Body of pancreas (tissue), 4 donors: ENCODE measurements at regions not wholly inside any gene's neighbourhood (a gene's known extent, or its start where the extent isn't known, plus 50 kb on each side); places are given as distances from the start of the nearest gene placed in this dataset.

ENCODE experiments used
- ATAC-seq: fragments of 150-250 bp; one replicate; pipeline ENCODE4 v1.9.1; 2016
- DNase-seq, 4 donors: peaks; one replicate each; pipeline ENCODE4 v3.0.0-alpha.2; 2019
- H3K27ac ChIP-seq, 4 donors: fragments of 200-600 bp; sonication (generic); 1 replicate in 3 of 4; 2 replicates in 1 of 4; pipeline versions ENCODE4 v1.5.1 to v1.6.1; 2016 to 2019; ENCODE audit warnings: mild to moderate bottlenecking in 1 of 4, mixed read lengths in 1 of 4, moderate library complexity in 1 of 4
- H3K27me3 ChIP-seq, 2 donors: fragments of 200-600 bp; sonication (generic); one replicate each; pipeline ENCODE4 v1.6.0; 2016; ENCODE audit warnings: mild to moderate bottlenecking in 1 of 2
- H3K36me3 ChIP-seq, 2 donors: fragments of 200-600 bp; sonication (generic); replicated peaks in 1 of 2; 2 replicates each; pipeline ENCODE4 v1.5.1; 2016; ENCODE audit warnings: low read depth in 2 of 2; ENCODE audit not compliant: insufficient read depth in 1 of 2
- H3K4me1 ChIP-seq: fragments of 200-600 bp; sonication (generic); one replicate; pipeline ENCODE4 v1.6.0; 2016
- H3K4me3 ChIP-seq, 2 donors: fragments of 200-600 bp; sonication (generic); 1 replicate in 1 of 2; 2 replicates in 1 of 2; pipeline ENCODE4 v1.5.1; 2016 to 2019
- H3K9me3 ChIP-seq, 3 donors: fragments of 200-600 bp; sonication (generic); 1 replicate in 2 of 3; 2 replicates in 1 of 3; pipeline ENCODE4 v1.5.1; 2016
- CTCF ChIP-seq, 7 experiments: fragments of 450-650 bp in 4 of 7; fragments of 200-600 bp in 3 of 7; sonication (generic) in 3 of 7; IDR thresholded peaks; one replicate each; pipeline ENCODE4 v1.5.1; 2016 to 2019; ENCODE audit warnings: antibody characterized with exemption in 7 of 7
- POLR2A ChIP-seq, 3 donors: fragments of 450-650 bp; IDR thresholded peaks; one replicate each; pipeline ENCODE4 v1.6.1; 2016; ENCODE audit warnings: antibody characterized with exemption in 3 of 3, mild to moderate bottlenecking in 2 of 3
- WGBS, 2 donors: methylation state at CpG; one replicate each; pipeline ENCODE4 v1.1.5; 2017; 5-methylcytosine and 5-hydroxymethylcytosine counted together
- intact Hi-C: fragments of 100-400 bp; cut with DNase I; formaldehyde crosslinking; loops from one replicate; pipeline ENCODE4 v1.15.1; 2023

GRCh38 chr5:72760259-72760658 lies 56.2 kb upstream of the TNPO1 start:
- H3K27ac ChIP-seq = no peak overlapping the region
- WGBS, 2 donors = 82 to 87% methylated on average over 1 of the region's 1 CpG
- intact Hi-C loops = no loop called here
- H3K36me3 ChIP-seq = no peaks in the 10 kb centered on the region
- H3K27me3 ChIP-seq = no peaks in the 10 kb centered on the region
- no peaks in the 10 kb centered on the region for H3K4me1 ChIP-seq
- no peak for ATAC-seq
- DNase-seq = no peak
- no peak overlapping the region for H3K4me3 ChIP-seq
- H3K9me3 ChIP-seq = no peaks in the 10 kb centered on the region
- TF ChIP-seq POLR2A (IDR thresholded peaks at IDR 0.05) = no peak
- TF ChIP-seq CTCF (IDR thresholded peaks at IDR 0.05) = no peak

GRCh38 chr5:72752909-72753308 lies 63.6 kb upstream of the TNPO1 start:
- Histone ChIP-seq H3K4me1 (no peaks in the 10 kb centered on the region), H3K9me3 (no peaks in the 10 kb centered on the region), H3K36me3 (no peaks in the 10 kb centered on the region), H3K4me3 (no peak overlapping the region), H3K27ac (no peak overlapping the region), H3K27me3 (no peaks in the 10 kb centered on the region)
- WGBS, 2 donors = 100% methylated on average over 1 of the region's 1 CpG
- TF ChIP-seq CTCF (IDR thresholded peaks at IDR 0.05) (no peak), POLR2A (IDR thresholded peaks at IDR 0.05) (no peak)
- ATAC-seq (no peak), DNase-seq (no peak)
- intact Hi-C loops = no loop called here

- no peaks in the 10 kb centered on the region for H3K36me3 ChIP-seq
- 76 to 79% methylated on average over 12 of the region's 12 CpGs for WGBS, 2 donors
These were observed 67.0 kb upstream of the TNPO1 start for GRCh38 chr5:72749362-72749997.

GRCh38 chr5:72747826-72748225 lies 68.6 kb upstream of the TNPO1 start:
- no peaks in the 10 kb centered on the region for H3K27me3 ChIP-seq
- no peak for TF ChIP-seq POLR2A (IDR thresholded peaks at IDR 0.05)
- TF ChIP-seq CTCF (IDR thresholded peaks at IDR 0.05) = no peak
- H3K4me1 ChIP-seq = no peaks in the 10 kb centered on the region
- H3K36me3 ChIP-seq = no peaks in the 10 kb centered on the region
- DNase-seq = no peak
- intact Hi-C loops = no loop called here
- ATAC-seq = no peak
- no peaks in the 10 kb centered on the region for H3K9me3 ChIP-seq
- 94 to 100% methylated on average over 1 of the region's 1 CpG for WGBS, 2 donors
- H3K4me3 ChIP-seq = no peak overlapping the region
- no peak overlapping the region for H3K27ac ChIP-seq

More at GRCh38 chr5:72749362-72749997, 67.0 kb upstream of the TNPO1 start:
- Histone ChIP-seq H3K4me3 (no peak overlapping the region), H3K27ac (no peak overlapping the region), H3K4me1 (no peaks in the 10 kb centered on the region), H3K9me3 (no peaks in the 10 kb centered on the region), H3K27me3 (no peaks in the 10 kb centered on the region)
- intact Hi-C loops = no loop called here
- TF ChIP-seq POLR2A (IDR thresholded peaks at IDR 0.05) (no peak), CTCF (IDR thresholded peaks at IDR 0.05) (no peak)
- DNase-seq (no peak), ATAC-seq (no peak)

GRCh38 chr5:72746736-72747135 lies 69.7 kb upstream of the TNPO1 start:
- no peak for TF ChIP-seq CTCF (IDR thresholded peaks at IDR 0.05)
- no peak for TF ChIP-seq POLR2A (IDR thresholded peaks at IDR 0.05)
- Histone ChIP-seq H3K36me3 (no peaks in the 10 kb centered on the region), H3K27me3 (no peaks in the 10 kb centered on the region), H3K4me1 (no peaks in the 10 kb centered on the region), H3K27ac (no peak overlapping the region), H3K4me3 (no peak overlapping the region), H3K9me3 (no peaks in the 10 kb centered on the region)
- ATAC-seq (no peak), DNase-seq (no peak)
- WGBS, 2 donors = 86 to 94% methylated on average over 5 of the region's 5 CpGs
- intact Hi-C loops = no loop called here
